Right forelimb (tissue), 1 donor: ENCODE measurements at regions not wholly inside any gene's neighbourhood (a gene's known extent, or its start where the extent isn't known, plus 50 kb on each side); places are given as distances from the start of the nearest gene placed in this dataset.

Experiments used
- DNase-seq: peaks from one replicate; pipeline ENCODE4 v3.0.0-alpha.2; 2018

DNA sequence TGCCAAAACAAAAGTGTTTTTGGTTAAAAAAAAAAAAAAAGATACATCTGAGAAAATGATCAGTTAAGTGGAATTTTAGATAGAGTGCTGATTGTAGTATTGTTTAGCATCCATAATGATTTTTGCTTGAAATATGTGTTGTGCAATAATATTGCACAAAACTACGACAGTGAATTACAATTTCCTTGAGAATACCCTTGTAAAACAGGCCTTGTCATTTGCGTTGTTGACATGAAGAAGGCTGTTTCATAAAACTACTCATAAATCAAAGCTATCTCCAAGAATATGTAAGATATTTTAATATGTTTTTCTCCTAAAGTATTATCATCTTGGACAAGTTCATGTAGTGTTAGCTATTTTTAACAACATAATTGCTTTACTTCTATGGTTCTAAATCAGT, 1077.0 kb downstream of the LRFN5 start:
- no peak for DNase-seq

DNA sequence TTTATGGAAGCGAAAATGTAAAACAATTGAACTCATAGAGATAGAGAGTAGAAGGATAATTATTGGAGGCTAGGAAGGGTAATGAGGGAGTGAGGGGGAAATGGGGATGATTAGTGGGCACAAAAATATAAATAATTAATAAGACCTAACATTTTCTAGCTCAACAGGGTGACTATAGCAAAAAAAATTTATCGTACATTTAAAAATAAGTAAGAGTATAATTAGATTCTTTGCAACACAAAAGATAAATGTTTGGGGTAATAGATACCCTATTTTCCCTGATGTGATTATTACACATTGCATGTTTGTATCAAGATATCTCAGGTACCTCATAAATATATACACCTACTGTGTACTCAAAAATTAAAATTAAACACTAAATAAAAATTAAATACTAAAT, 1070.0 kb downstream of the LRFN5 start:
- DNase-seq = no peak

DNA sequence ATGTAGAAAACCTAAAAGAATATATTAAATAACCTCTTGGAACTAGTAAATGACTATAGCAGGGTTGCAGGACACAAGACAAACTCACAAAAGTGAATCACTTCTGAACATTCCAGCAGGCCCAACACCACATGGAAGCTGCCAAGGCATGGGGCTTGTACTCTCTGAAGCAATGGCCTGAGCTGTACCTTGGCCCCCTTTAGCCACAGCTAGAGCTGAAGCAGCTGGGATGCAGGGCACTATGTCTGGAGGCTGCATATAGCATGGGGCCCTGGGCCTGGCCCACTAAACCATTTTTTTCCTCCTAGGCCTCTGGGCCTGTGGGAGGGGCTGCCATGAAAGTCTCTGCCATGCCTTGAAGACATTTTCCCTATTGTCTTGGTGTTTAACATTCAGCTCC, 1067.3 kb downstream of the LRFN5 start:
- no peak for DNase-seq

DNA sequence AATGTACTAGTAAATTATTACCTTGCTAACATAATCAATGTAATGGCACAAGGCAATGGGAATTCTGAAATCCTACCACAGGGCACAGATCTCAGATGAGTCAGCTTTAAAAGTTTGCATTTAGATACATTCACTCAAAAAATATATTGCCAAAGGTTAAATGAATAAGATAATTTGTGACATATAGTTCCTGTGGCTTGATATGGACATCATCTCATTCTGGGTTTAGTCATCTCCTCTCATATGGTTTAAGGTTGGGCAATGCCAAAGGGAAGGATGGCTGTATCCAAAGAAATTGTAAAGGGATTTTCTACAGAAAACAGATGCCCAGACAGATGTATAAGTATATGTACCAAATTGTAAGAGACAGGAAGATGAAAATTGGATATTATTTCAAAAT, 1065.0 kb downstream of the LRFN5 start:
- no peak for DNase-seq

DNA sequence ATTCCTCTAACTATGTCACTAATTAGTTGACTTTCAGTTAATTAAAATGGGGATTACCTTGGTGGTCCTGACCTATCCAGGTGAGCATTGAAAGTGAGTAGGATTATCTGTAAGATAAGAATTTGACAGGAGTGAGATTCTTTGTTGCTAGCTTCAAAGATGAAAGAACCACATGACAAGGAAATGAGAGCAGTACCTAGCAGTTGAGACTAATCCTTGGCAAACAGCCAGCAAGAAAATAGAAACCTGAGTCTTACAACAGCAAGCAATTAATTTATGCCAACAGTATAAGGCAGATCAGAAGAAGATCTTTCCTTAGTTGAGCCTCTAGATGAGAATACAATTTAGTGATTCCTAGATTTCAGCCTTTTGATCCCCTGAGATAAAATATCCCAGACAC, 1058.4 kb downstream of the LRFN5 start:
- DNase-seq = no peak

DNA sequence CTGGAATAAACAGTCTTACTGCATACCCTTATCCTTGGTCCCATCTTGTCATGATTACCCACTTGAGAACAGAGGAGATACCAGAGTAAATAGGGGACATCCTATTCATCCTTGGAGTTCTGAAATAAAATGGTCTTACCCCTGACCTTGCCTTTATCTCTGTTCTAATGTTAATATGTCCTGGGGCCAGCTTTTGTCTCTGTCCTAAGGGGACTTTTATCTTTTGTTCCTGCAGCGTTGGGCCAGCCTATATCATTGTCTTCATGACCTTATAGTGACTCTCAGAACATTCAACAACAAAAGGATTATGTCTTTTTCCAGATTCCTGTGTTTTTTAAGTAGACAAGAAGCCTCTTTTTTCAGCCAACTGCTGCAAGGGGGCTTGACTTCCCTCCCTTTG, 1057.5 kb downstream of the LRFN5 start:
- DNase-seq = no peak

DNA sequence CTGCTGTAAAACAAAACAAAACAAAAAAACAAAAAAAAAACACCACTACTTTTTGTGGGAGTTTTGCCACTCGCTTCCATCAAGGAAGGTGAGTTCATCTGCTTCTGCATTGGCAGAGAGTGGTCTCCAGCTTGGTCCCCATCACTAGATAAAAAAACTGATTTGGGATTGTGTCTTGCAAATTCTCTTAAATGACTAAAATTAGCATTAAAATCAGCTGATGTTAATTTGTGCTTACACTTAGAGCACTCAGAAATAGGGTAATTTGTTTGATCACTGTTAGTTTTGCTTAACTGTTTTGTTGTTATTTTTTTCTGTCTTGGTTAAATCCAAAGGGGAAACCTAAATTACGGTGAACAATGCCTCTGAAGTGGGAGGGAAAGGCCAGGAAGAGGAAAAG, 1048.0 kb downstream of the LRFN5 start:
- no peak for DNase-seq

DNA sequence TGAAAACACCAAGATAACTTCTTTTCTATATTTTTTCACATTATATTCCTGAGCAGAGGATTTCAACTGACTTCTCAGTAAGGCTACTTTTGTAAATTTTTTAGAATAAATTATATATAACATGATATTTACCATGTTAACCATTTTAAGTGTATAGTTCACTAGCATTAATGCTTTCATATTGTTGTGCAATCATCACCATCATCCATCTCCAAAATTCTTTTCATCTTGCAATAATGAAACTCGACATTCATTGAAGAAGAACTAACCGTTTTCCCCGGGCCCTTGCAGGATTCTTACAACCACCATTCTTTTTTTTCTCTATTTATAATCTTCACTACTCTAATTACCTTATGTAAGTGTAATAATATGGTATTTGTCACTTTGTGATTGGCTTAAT, 1036.1 kb downstream of the LRFN5 start:
- no peak for DNase-seq

DNA sequence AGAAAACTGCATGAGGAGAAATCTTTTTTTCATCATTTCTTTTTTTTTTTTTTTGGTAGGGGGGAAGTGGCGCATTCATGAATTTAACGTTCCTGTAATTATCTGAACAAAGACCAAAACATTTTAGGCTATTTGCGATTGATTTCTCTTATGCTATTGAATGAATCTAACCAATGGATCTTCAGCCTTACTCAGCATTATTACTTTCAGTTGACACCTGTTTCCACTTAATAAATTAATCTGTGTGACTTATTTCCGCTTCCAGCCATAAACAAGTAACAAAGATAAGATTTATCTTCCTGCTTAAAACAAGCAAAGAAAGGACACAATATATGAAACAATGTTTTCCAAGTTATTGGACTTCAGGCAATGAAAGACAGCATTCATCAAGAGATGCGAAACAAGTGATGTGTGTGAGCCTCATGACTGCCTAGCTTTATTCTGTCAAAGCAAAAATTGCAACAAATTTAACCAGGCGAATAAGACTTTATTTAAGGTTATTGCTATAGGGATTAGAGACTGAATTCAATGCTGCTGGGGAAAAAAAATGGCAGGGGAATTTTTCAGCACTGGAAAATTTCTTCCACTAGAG, 1026.9 kb downstream of the LRFN5 start:
- DNase-seq = no peak

DNA sequence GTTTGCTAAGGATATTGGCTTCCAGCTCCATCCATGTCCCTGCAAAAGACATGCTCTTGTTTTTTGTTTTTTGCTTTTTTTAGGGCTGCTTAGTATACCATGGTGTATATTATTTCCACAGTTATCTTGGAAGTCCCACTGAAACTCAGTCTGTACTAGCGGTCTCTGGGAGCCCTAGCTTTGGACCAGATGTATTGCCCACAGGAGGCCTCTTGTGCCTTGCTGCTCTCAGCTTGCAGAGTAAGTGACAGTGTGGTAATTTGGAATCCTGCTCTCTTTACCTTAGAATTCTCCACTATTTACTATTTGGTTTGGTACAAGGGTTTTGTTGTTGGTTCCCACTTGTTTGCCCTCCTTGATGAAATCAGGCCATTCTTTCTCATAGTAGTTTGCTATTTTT, 1022.9 kb downstream of the LRFN5 start:
- DNase-seq = no peak

DNA sequence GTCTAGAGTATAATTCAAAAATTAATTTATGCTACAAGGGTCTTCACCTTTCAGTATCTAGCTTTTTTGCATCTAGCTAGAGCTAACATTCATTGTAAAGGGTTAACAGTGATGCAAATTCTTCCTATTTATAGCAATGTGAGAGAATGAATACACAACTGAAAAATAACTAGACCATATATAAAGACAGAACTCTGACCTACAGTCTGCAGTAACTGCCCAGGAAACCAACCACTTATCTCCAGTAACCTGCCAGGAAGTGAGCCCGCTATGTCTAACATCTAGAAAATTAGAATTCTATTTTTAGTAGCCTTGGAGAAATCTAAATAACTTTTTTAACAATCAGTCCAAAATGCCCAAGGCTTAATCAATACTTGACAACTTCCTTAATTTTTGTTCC, 1021.9 kb downstream of the LRFN5 start:
- DNase-seq = no peak

DNA sequence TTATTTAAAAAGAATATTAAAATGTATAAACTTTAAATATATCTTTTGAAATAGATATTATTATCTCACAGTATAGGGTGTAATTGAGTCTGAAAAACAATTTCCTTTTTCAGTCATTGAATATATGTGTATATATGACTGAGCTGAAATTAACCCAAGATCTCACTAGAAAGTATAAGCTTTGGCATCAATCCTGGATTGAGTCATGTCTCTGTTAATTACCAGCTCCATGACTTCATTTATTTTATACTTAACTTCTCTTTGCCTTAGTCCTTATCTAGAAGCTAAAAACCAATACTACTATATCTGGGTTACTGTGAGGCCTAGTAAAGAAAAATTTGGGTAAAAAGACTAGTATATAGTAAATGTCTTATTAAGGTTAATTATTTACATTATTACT, 1020.3 kb downstream of the LRFN5 start:
- no peak for DNase-seq

DNA sequence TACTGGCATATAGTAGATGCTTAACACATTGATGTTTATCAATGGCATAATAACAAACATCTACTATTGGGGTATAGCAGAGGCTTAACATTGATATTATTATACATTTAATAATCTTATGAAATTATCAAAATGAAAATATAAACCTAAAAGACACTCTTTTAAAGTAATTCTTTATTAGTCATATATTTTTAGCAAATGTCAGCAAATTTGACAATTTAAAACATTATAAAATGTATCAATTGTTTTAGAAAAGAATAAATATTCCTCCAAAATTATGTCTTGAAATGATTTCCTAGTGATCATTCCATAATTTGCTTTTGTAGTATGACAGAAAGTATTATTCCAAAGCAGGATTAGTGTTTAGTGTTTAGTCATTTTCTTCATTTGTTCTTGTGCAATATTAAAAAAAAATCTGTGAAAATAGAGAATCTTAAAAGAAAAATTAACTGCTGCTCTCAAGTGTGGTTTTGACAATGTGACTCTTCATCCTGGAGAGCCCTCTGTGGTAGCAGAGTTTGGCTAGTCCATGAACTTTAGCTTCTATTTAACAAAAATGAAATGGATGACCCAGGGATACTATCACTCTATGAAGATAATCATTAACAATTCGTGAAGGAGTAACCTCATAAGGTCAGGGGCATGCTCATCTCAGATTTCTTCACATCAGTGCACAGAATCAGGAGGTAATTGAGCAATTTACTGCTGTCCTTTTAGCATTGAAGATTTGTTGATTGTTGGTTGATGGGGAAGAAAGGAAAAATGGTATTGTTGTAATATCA, 1018.5 kb downstream of the LRFN5 start:
- no peak for DNase-seq

DNA sequence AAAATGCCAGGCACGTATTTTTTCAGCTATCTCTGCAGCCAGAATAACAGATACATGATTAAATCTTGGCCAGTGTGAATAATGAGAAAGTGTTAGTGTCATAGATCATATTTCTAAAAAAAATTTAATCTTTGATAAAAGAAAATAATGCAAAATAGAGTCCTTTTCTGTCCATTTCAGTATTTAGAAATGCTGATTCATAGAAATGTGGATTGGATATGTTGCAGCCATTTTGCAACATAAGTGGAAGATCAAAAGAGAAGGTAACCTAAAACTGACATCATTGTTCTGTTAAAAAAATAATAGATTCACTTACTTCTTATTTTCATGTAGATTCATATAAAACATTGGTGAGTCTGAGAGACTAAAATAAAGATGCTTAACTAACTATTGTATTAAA, 1010.3 kb downstream of the LRFN5 start:
- DNase-seq = no peak

DNA sequence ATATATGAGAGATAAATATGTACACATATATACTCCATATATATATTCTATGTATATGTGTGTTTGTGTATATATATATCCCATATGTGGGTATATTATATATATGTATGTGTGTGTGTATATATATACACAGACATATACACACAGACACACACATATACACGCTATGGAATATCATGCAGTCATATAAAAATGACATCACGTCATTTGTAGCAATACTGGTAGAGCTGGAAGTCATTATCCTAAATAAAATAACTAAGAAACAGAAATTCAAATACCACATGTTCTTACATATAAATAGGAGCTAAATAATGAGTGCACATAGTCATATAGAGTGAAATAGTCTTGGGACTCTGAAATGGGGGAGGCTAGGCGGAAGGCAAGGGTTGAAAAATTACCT, 1000.2 kb downstream of the LRFN5 start:
- no peak for DNase-seq

DNA sequence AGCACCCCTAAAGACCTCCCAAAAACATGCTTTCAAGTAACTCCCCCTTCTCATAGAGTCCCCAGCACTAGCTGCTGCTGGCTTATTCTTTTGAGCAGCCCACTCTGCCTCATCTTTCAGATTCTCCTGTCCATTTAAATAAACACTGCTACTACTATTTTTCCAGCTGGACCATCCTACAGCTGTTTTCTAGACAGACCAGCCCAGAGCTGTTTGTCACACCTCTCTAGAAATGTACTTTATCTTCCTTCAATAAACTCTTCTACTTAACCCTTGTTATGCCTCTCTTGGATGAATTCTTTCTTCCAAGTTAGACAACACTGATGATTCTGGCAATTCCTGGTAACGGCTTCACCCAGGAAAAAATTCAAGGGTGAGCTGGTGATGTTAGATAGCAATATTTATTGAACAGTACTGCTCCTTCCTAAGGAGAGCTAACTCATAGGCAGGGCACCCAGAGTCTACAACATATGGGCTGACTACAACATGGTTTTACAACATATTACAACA, 995.7 kb downstream of the LRFN5 start:
- DNase-seq = no peak

DNA sequence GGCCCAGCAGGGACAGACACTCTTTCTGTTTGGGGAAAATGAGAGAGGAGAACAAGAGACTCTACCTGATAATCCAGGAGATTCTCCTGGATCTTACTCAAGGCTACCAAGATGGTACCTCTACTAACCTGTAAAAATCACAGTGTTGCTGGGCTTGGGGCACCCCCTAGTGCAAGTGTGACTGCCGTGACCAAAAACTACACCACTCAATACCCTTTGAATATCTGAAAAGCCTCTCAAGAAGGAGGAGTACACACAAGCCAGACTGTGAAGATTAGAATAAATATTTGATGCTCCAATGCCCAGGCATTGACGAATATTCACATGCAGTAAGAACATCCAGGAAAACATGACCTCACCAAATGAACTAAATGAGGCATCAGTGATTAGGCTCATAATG, 965.4 kb downstream of the LRFN5 start:
- no peak for DNase-seq

DNA sequence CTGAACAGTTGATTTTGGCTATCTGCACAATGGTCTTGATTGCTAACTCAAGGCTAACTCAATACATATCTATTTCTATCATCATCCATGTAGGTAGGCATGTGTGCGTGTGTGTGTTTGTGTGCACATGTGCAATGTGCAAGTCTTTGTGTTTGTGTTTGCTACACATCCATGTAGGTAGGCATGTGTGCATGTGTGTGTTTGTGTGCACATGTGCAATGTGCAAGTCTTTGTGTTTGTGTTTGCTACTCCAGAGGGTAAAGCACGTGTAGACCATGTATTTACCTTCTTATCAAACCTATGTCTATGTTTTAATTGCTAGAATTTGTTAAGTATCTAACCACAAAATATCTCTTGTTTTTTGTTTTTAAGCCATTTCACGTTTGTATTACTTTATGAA, 962.6 kb downstream of the LRFN5 start:
- DNase-seq = no peak

DNA sequence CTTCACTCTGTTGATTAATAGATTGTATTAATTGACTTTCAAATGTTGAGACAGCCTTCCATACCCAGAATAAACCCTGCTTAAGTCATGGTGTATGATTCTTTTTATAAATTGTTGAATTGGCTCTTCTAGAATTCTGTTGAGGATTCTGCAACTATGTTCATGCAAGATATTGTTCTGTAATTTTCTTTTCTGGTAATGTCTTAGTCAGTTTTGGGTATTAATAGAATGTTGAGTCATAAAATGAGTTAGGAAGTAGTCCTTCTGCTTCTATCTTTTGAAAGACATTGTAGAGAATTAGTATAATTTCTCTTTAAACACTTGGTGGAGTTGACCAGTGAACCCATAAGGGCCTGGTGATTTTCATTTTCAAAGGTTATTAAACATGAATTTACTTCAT, 958.9 kb downstream of the LRFN5 start:
- DNase-seq = no peak

DNA sequence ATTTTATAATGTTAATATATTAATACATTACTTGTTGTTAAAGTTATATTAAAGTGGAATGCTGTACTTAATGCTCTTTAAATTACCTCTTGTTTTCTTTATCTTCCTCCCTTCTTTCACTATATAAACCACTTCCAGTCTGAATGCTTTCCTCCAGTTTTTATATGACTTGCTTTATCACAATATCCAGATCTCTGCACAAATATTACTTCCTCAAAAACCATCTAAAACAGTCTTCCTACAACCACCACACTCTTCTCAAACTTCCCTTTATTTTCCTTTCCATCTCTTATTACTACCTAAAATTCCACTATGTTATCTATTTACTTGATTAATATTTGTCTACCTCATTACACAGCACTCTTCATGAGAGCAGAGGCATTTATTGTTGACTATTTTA, 956.6 kb downstream of the LRFN5 start:
- DNase-seq = no peak

DNA sequence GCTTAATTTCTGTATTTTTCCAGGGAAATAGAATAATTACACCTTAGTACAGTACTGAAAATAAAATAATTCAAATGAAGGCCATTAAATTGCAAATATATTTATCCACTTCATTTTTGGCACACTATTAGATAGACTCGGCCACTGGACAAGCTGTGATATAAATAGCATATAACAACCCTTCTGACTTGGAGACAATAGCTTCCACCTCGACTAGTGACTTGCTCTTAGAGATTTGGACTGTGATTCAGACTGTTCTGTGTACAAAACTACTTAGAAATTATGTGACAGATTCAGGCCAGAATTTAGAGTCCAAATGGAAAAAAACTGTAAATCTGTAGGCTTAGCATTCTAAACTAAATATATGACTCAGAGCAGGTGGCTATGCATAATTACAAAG, 949.9 kb downstream of the LRFN5 start:
- no peak for DNase-seq

DNA sequence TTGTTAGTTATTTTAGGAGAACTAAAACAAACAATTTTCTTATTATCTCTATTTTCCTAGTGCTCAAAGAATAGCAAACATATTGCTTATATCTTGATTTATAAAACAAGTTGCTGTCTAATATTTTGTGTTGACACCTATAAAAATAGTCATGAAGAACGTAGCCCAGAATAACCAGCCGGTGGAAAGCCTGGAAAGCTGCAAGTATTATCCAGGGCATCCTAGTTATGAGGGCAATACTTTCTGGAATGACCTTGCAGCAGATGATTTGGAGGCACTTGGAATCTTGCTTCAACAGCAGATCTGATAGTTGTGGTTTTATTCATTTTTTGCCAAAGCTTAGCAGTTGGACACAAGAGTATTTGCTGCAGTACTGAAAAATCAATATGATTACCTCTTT, 948.7 kb downstream of the LRFN5 start:
- no peak for DNase-seq

DNA sequence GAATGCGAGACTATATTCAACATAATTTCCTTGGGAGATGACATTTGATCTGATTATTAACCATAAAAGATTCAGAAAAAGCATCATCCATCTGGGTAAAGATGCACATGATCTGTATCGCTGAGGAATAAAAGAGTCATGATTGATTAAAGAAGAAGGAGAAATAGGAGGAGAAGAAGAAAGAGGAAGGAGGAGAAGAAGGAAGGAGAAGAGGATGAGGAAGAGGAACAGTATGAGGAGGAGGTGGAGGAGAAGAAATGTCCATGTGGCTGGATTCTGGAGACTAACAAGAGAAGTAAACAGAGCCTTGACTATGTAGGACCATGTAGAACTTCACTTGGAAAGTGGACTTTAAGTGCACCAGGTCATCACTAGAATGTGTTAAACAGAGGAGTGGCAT, 947.4 kb downstream of the LRFN5 start:
- no peak for DNase-seq

DNA sequence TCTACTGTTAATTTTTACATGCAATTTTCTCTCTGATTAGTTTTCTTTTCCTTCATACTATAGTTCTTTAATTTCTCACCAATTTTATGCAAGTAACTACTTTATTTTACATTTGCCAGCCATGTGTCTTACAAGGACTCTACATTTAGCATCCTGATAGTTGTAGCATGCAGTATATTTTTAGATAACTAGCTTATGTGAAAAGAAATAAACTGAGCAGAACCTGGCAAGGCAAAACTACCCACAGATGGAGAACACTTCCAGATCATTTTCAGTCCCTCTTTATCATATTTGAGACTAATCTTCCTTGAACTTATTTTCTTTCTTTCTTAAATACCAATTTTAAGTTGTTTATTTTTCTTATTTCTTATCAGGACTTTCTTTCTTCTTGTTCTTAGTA, 943.6 kb downstream of the LRFN5 start:
- DNase-seq = no peak

DNA sequence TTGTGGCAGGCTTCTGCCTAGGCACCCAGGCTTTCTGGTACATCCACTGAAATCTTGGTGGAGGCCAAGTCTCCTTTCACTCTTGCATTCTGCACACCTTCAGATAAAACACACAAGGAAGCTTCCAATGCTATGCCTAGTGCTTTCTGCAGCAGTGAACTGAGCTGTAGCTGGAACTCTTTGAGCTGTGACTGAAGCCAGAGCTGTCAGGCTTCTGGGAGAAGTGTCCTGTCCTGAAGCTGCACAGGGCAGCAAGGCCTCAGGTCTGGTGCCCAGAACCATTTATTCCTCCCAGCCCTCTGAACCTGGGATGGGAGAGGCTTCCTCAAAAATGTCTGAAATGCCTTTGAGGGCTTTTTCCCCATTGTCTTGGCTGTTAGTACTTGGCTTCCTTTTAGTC, 941.7 kb downstream of the LRFN5 start:
- no peak for DNase-seq
